ENCODE measurements at regions not wholly inside any gene's neighbourhood (a gene's known extent, or its start where the extent isn't known, plus 50 kb on each side); places are given as distances from the start of the nearest gene placed in this dataset.

DNA sequence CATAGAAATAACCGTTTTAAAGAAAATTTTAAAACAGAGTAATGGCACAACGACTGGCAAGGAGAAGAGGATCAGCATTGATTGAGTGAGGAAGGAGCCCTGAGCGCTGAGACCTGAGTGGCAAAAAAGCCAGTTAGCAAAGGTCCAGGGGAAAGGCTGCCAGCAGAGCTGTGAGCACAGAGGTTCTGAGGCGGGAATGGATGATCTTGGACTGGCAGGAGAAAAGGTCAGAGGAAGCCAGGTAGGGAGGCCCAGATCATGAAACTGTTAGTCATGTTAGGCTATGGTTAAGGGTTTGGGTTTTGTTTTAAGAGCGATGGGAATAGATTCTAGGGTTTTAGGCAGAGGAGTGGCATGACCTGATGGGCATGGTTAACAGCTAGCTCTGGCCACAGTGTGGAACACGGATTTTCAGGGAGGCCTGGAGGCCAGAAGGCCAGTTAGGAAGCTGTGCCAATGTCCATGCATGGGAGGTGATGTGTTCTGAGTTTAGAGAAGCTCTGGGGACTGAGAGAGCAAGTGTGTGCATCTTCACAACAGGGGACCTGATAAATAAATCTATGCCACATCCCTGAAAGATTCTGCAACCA is 57.7 kb upstream of the GALNT10 start:
- TF ChIP-seq, protein P1, sequence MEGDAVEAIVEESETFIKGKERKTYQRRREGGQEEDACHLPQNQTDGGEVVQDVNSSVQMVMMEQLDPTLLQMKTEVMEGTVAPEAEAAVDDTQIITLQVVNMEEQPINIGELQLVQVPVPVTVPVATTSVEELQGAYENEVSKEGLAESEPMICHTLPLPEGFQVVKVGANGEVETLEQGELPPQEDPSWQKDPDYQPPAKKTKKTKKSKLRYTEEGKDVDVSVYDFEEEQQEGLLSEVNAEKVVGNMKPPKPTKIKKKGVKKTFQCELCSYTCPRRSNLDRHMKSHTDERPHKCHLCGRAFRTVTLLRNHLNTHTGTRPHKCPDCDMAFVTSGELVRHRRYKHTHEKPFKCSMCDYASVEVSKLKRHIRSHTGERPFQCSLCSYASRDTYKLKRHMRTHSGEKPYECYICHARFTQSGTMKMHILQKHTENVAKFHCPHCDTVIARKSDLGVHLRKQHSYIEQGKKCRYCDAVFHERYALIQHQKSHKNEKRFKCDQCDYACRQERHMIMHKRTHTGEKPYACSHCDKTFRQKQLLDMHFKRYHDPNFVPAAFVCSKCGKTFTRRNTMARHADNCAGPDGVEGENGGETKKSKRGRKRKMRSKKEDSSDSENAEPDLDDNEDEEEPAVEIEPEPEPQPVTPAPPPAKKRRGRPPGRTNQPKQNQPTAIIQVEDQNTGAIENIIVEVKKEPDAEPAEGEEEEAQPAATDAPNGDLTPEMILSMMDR (IDR thresholded peaks at IDR 0.05; ENCODE audit: poor library complexity): no peak
- TF ChIP-seq EZH2 (IDR thresholded peaks at IDR 0.05; ENCODE audit: borderline replicate concordance): no peak
- TF ChIP-seq EZH2phosphoT487 (IDR thresholded peaks at IDR 0.05; ENCODE audit: low read depth, severe bottlenecking, unreplicated experiment): no peak
